ENCODE measurements at regions not wholly inside any gene's neighbourhood (a gene's known extent, or its start where the extent isn't known, plus 50 kb on each side); places are given as distances from the start of the nearest gene placed in this dataset.
"Not testable (repeated sequence)": the region's sequence is repeated elsewhere in the genome, so short reads cannot be mapped to it uniquely, and the experiment has no call there.

DNA sequence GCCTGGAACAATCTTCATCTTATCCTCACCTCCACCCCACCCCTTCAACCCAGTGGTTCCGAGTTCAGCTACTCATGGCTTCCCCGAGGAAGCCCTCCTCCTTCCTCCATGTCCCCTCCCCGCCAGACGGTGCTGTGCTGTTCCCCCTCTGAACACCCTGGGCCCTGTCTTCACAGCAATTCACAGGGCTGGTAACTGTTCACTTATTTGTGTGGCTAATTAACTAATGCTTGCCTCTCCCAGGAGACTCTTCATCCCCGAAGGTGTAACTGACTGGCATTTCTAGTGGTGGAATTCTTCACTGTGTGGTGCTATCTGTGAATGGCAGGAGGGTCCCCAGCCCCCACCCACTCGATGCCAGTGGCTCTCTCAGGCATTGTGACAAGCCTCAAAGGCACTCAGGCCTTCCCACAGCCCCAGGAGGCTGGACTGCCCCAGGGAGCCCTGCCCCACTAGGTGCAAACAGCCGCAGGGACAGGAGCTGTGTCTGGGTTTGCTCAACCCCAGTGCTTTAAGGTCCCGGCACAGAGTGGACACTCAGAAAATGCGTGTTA, 133.7 kb upstream of the ID2 start:
- DNase-seq (ENCODE audit: low read depth in 2 of 2, low spot score in 1 of 2) = no peak

- no peak for DNase-seq (ENCODE audit: low read depth in 2 of 2, low spot score in 1 of 2)
Measured at GRCh38 chr2:8548619-8549150, 133.2 kb upstream of the ID2 start.

DNA sequence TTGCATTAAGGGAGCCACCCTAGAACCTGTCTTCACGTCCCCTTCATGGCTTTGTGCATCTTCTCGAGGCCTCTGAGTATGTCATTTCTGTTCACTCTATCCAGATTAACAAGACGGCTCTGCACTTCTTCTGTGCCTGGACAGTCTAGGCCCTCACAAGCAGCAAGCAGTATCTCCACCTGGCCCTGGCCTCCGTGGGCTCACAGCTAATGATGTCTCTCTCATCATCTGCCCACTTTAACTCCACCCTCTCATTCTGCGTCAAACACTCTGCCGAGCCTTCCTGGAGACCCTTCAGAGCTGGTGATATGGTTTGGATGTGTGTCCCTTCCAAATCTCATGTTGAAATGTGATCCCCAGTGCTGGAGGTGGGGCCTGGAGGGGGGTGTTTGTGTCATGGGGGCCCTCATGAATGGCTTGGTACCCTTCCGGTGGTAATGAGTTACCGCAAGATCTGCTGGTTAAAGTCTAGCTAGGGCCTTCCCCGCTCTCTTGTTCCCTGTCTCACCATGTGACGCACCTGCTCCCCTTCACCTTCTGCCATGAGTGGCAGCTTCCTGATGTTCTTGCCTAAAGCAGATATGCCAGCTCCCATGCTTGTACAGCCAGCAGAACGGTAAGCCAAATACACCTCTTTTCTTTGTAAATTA, 132.5 kb upstream of the ID2 start:
- no peak for DNase-seq (ENCODE audit: low read depth in 2 of 2, low spot score in 1 of 2)

DNA sequence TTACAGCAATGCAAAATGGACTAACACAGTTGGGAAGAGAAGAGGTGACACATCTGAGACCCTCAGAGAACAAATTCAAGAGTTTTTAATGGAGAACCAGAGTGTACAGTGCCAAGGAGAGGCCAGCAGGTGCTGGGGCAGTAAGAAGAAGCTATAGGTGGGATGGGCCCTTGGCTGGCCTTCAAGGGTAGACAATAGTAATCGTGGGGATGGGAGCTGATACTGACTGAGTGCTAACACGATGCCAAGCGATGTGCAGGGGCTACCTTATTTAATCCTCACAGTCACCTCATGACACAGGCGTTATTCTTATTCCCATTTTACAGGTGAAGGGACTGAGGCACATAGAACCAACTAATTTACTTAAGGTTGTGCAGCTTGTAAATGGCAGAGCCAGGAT, 131.9 kb upstream of the ID2 start:
- DNase-seq (ENCODE audit: low read depth in 2 of 2, low spot score in 1 of 2) = no peak

DNA sequence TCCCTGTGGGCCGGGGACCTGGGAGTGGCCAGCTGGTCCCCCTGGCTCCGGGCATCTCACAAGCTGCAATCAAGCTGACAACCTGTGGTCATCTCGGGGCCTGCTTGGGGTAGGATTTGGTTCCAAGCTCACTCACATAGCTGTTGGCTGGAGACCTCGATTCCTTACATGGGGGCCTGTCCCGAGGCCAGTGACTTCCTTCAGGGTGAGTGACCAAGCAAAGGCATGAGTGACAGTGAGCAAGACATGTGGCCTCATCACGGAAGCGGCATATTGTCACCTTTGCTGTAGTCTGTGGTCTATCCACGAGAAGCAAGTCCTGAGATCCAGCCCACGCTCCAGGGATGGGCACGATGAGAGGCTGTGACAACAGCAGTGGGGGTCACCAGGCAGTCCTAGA, 131.4 kb upstream of the ID2 start:
- DNase-seq (ENCODE audit: low read depth in 2 of 2, low spot score in 1 of 2) = no peak

- DNase-seq (ENCODE audit: low read depth in 2 of 2, low spot score in 1 of 2) = no peak
Measured at GRCh38 chr2:8550937-8551621, 130.8 kb upstream of the ID2 start.

DNA sequence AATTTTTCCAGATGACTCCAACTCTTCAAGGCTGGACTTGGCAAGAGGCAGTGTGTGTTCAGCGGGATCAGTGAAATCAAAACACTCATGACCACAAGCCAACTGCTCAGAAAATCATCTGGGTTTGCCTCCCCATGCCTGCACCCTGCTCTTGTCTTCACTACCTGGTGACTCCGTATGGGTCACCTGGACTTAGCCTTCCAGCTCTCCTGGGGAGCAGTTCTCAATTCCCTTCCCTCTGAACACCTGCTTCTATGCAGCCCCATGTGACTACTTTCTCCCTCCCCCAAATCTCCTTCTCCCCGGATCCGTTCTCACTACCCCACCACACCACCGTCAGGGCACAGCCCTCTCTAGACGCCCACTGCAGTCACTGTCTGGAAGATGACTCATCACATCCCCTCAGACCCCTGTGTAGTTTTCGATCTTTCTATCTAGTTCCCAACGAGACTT, 130.2 kb upstream of the ID2 start:
- no peak for DNase-seq (ENCODE audit: low read depth in 2 of 2, low spot score in 1 of 2)

GRCh38 chr2:8552293-8552801, 129.5 kb upstream of the ID2 start:
- DNase-seq (ENCODE audit: low read depth in 2 of 2, low spot score in 1 of 2) = no peak

GRCh38 chr2:8553643-8554042, 128.2 kb upstream of the ID2 start:
- DNase-seq (ENCODE audit: low read depth in 2 of 2, low spot score in 1 of 2) = no peak

DNA sequence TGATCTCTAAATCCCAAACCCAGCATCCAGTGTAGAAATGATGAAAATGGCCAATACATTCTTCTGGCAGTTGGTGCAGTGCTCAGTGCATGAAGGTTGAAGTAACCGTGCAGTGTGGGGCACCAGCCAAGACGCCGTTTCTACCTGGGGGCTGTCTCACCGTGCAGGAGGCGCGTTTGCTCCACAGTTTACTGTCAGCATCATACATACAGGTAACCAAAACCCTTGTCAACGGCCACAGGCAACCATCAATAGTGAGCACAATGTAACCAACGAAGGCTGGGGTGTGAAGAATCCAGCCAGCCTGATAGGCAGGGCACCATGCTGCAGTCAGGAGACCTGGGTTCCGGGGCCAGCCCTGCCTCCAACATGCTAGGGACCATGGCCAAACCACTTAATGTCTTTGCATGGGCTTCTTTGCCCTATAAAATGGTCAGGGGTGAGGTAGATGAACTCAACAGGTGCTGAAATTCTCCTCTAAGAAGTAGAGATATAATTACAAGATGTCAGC, 127.5 kb upstream of the ID2 start:
- DNase-seq (ENCODE audit: low read depth in 2 of 2, low spot score in 1 of 2) = no peak

GRCh38 chr2:8555543-8555942, 126.3 kb upstream of the ID2 start:
- DNase-seq (ENCODE audit: low read depth in 2 of 2, low spot score in 1 of 2) = no peak

- no peak for DNase-seq (ENCODE audit: low read depth in 2 of 2, low spot score in 1 of 2)
Measured at GRCh38 chr2:8558096-8558495, 123.8 kb upstream of the ID2 start.

DNA sequence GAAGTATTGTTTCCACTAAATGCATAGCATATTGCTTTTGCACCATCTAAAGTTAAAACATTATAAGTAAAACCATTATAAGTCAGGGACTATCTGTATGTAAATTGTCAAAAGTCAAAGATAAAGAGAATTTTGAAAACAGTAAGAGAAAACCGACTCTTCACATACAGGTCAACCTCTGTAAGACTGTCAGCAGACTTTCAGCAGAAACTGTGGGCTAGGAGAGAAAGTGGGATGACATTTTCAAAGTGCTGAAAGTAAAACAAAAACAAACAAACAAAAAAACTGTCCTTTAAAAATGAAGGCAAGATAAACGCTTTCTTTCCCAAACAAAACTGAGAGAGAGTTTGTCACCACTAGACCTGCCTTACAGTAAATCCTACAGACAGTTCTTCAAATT, 122.9 kb upstream of the ID2 start:
- DNase-seq (ENCODE audit: low read depth in 2 of 2, low spot score in 1 of 2) = no peak

DNA sequence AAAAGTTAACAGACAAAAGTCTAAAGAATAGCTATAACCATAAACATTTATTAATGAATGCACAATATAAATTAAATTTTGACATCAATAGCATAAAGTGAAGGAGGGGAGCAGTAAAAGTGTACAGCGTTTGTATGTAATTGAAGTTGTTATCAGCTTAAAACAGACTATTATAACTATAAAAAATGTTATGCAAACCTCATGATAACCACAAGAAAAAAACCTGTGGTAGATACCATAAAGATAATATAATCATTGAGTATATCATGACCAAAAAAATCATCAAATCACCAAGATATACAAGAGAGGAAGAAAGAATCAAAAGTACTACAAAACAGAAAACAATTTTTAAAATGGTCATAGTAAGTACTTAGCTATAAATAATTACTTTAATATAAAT, 122.1 kb upstream of the ID2 start:
- DNase-seq (ENCODE audit: low read depth in 2 of 2, low spot score in 1 of 2) = no peak

GRCh38 chr2:8561692-8562091, 120.2 kb upstream of the ID2 start:
- DNase-seq (ENCODE audit: low read depth in 2 of 2, low spot score in 1 of 2) = not testable (repeated sequence)

GRCh38 chr2:8563814-8564474, 117.9 kb upstream of the ID2 start:
- DNase-seq (ENCODE audit: low read depth in 2 of 2, low spot score in 1 of 2) = no peak

DNA sequence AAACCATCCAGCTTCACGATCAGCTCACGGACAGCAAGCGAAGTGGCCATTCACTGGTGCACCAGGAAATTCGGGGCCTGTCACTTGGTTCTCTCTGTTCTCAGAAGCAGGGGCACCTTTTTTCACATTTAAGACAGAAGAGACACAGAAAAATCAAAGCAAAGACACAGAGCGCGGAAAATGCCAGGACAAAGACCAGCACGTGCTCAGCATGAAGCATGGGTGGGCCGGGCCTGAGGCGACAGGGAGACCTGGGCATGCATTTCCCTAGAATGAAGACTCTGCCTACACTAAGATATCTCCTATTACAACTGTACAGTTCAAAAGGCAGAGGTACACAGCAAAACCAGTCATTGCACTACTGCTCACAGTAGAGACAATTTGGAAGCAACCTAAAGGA, 117.4 kb upstream of the ID2 start:
- DNase-seq (ENCODE audit: low read depth in 2 of 2, low spot score in 1 of 2) = no peak

GRCh38 chr2:8565399-8566154, 116.3 kb upstream of the ID2 start:
- no peak for DNase-seq (ENCODE audit: low read depth in 2 of 2, low spot score in 1 of 2)

GRCh38 chr2:8566155-8566670, 115.6 kb upstream of the ID2 start:
- DNase-seq (ENCODE audit: low read depth in 2 of 2, low spot score in 1 of 2) = no peak

DNA sequence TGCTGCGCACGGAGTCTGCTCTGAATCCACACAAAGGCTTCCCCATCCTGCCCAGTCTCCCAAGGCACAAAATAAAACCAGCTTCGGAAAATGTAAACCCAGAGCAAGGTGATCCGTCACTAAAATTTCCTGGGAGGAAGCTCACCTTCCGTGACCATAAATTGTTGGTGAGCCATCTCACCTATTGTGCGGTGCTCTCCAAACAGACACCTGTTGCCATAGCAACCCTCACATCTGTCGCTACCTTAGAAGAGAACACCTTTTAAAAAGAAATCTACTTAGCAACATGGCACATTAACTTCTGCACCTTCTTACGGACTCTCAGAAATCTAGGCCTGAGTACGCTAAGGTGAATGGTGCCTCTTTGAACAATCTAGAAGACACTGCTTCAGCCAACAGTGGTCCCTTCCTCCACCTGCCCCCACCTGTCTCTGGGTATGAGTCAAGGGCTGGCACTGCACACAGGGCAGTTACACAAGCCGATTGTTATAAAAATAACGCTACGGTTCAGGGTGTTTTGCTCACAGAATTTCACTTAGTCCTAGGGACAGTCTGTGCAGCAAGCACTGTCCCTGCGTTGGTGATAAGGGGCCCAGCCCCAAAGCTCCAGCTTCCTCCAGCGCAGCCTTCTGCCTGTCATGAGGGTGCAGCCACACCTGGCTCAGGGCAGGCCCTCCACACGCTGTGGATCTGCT, 114.9 kb upstream of the ID2 start:
- DNase-seq (ENCODE audit: low read depth in 2 of 2, low spot score in 1 of 2) = no peak
